GM19467 (cell line): ENCODE measurements at regions not wholly inside any gene's neighbourhood (a gene's known extent, or its start where the extent isn't known, plus 50 kb on each side); places are given as distances from the start of the nearest gene placed in this dataset.

Experiments
- ATAC-seq: cut with Tn5 transposase; IDR thresholded peaks from one replicate; pipeline ENCODE4 v1.9.1; 2021; ENCODE audit warnings: mild to moderate bottlenecking, moderate library complexity; ENCODE audit not compliant: unreplicated experiment

- ATAC-seq: no peak
Observed at GRCh38 chr11:19597876-19598275, 114.8 kb upstream of the NAV2 start.

- ATAC-seq: no peak
Observed at GRCh38 chr11:19597206-19597605, 115.4 kb upstream of the NAV2 start.

- no peak for ATAC-seq
Observed at GRCh38 chr11:19595840-19596751, 116.5 kb upstream of the NAV2 start.

GRCh38 chr11:19595499-19595839 is 117.2 kb upstream of the NAV2 start:
- ATAC-seq: no peak

GRCh38 chr11:19594326-19594725 is 118.3 kb upstream of the NAV2 start:
- no peak for ATAC-seq

- no peak for ATAC-seq
Observed at GRCh38 chr11:19592842-19593241, 119.8 kb upstream of the NAV2 start.

- no peak for ATAC-seq
Observed at GRCh38 chr11:19589567-19590260, 122.9 kb upstream of the NAV2 start.

- ATAC-seq: no peak
Observed at GRCh38 chr11:19587979-19588378, 124.7 kb upstream of the NAV2 start.

- no peak for ATAC-seq
Observed at GRCh38 chr11:19580646-19581045, 132.0 kb upstream of the NAV2 start.

- no peak for ATAC-seq
Observed at GRCh38 chr11:19579957-19580356, 132.7 kb upstream of the NAV2 start.

- ATAC-seq: no peak
Observed at GRCh38 chr11:19578871-19579270, 133.8 kb upstream of the NAV2 start.

- no peak for ATAC-seq
Observed at GRCh38 chr11:19577976-19578619, 134.5 kb upstream of the NAV2 start.

GRCh38 chr11:19577391-19577975 is 135.2 kb upstream of the NAV2 start:
- ATAC-seq: no peak

- no peak for ATAC-seq
Observed at GRCh38 chr11:19576903-19577302, 135.7 kb upstream of the NAV2 start.

GRCh38 chr11:19576054-19576453 is 136.6 kb upstream of the NAV2 start:
- ATAC-seq: no peak

GRCh38 chr11:19574916-19575315 is 137.7 kb upstream of the NAV2 start:
- no peak for ATAC-seq

- ATAC-seq: no peak
Observed at GRCh38 chr11:19573666-19574065, 139.0 kb upstream of the NAV2 start.

GRCh38 chr11:19571906-19572305 is 140.7 kb upstream of the NAV2 start:
- no peak for ATAC-seq

- ATAC-seq: no peak
Observed at GRCh38 chr11:19570889-19571288, 141.7 kb upstream of the NAV2 start.

GRCh38 chr11:19567996-19568395 is 144.6 kb upstream of the NAV2 start:
- ATAC-seq: no peak

GRCh38 chr11:19566583-19567379 is 145.9 kb upstream of the NAV2 start:
- no peak for ATAC-seq
